NCI-H1048 (cell line): ENCODE measurements at regions not wholly inside any gene's neighbourhood (a gene's known extent, or its start where the extent isn't known, plus 50 kb on each side); places are given as distances from the start of the nearest gene placed in this dataset.

Source experiments
- DNase-seq: peaks from one replicate; lab custom pipeline; 2025; lab: John Stamatoyannopoulos, UW

- DNase-seq = no peak
Observed at GRCh38 chr7:120164-120991, 72.0 kb upstream of the FAM20C start.

- DNase-seq = no peak
Observed at GRCh38 chr7:121002-121785, 71.2 kb upstream of the FAM20C start.

GRCh38 chr7:123237-123636 is 69.1 kb upstream of the FAM20C start:
- DNase-seq = no peak

- no peak for DNase-seq
Observed at GRCh38 chr7:124130-124949, 68.0 kb upstream of the FAM20C start.

DNA sequence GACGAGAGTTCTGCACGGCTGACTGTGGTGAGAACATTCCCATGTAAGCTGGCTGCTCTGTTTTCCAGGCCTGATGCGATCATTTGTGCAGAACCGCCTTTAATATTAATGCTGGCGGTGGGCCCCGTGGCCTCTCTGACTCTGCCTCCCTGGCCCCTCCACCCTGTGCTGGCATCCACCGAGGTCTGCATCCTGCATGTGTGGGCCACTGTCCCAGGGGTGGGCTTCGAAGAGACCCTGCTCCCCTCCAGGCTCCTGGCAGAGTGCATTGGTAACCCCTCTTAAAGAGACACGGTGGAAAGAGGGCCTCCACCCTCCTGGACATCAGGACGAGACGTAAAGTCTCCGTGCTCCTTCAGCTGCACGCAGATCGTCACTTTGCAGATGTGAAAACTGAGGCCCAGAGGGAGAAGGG is 67.3 kb upstream of the FAM20C start:
- DNase-seq = no peak

- no peak for DNase-seq
Observed at GRCh38 chr7:125661-126060, 66.7 kb upstream of the FAM20C start.

DNA sequence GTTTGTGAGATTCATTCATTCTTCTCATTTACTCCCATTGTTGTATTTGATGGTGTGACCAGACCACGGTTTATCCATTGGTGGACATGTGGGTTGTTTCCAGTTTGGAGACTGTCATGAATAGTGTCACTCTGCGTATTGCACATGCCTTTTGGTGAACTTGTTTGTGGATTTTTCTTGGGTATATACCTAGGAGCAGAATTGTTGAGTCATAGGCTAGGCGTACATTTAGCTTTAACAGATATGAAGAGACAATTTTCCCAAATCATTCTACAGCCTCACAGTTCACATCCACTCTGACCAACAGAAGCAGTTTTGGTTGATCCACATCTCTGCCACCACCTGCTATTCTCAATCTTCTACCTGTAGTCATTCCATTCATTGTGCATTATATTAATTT is 66.0 kb upstream of the FAM20C start:
- no peak for DNase-seq

- DNase-seq = no peak
Observed at GRCh38 chr7:127064-127598, 65.2 kb upstream of the FAM20C start.

GRCh38 chr7:128171-129080 is 63.9 kb upstream of the FAM20C start:
- DNase-seq = no peak

DNA sequence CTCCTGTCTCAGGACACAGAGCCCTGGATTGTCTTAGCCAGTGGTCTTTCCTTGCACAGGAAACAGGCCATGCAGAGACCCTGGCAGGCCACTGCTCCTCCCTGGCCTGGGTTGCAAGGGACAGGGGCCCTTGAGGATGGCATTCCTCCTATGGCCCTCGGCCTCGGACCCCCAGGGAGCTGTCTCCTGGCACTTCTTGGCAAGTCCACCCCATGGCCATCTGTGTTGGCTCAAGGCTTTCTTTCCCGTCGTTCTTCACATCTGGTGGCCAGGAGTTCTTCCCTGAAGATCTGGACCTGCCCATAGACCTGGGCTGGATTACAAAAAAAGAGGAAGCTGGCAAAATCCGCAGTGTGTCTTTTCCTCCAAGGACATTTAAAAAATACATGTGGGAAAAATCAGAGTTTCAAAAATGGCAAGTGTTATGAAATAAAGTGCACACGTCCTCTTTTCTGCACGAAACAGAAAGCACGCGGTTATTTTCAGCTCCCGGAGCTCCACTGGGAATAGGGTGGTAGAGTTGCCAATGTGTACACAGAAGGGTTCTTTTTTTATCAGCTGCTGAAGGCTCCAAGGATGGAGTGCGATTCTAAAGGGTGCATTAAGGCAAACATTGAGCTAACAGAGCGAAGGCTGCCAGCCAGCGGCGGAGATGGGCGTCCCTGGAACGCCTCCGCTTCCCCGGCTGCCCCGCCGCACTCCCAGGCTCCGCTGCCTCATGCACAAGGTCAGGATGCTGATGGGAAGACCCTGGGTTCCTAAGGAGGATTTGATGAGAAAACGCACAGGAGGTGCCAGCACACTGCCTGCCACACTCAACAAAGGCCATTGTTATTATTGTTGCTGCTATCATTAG is 62.8 kb upstream of the FAM20C start:
- DNase-seq = no peak

GRCh38 chr7:130222-130572 is 62.2 kb upstream of the FAM20C start:
- DNase-seq = no peak

- no peak for DNase-seq
Observed at GRCh38 chr7:130875-131780, 61.2 kb upstream of the FAM20C start.

GRCh38 chr7:131781-132482 is 60.4 kb upstream of the FAM20C start:
- DNase-seq = no peak

DNA sequence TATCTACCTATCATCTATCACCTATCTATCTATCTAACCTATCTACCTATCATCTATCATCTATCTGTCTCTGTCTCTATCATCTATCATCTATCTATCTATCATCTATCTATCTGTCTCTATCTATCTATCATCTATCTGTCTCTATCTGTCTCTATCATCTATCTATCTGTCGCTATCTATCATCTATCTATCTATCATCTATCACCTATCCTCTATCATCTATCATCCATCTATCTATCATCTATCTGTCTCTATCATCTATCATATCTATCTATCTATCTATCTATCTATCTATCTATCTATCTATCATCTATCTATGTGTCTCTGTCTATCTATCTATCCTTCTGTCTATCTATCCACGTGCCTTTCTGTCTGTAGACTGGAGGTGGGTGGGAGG is 59.5 kb upstream of the FAM20C start:
- no peak for DNase-seq

- DNase-seq = no peak
Observed at GRCh38 chr7:133470-133869, 58.9 kb upstream of the FAM20C start.

DNA sequence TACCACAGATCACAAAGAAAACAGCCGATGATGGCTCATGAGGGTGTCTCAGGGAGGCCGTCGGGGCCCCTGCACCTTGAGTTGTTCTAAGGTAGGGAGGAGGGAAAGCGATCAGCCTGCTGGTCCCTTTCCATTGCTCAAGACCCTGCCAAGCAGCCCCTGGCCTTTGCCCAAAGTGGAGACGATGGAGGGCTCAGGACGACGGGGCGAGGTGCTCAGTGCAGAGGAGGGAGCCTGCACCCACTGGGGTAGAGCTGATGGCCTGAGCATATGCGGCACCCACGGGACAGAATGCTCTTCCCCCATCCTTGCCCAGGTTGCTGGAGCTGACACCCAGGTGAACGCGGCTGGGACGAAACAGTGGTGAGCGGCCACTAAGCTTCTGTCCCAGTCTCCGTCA is 58.3 kb upstream of the FAM20C start:
- DNase-seq = no peak

- no peak for DNase-seq
Observed at GRCh38 chr7:134561-135256, 57.7 kb upstream of the FAM20C start.

DNA sequence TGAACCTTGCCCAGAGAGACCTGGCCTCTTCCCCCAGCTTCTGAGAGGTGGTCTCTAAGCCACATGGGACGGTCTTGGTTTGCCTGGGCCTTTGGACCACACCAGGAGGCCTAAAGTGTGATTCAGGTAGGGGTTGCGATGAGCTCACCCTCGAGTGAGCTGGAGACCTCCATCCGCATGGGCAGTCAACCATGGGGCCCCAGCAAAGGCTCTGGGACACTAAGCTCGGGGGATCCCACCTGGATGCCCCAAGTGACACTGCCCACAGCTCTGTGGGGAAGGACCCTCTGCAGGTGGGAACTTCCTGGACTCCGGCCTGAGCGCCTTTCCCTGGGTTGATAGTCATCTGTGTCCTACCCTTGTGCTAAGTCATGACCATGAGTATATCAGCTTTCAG is 57.1 kb upstream of the FAM20C start:
- no peak for DNase-seq
